Glomerular visceral epithelial cell (primary cell): ENCODE measurements at regions not wholly inside any gene's neighbourhood (a gene's known extent, or its start where the extent isn't known, plus 50 kb on each side); places are given as distances from the start of the nearest gene placed in this dataset.

Source experiments
- DNase-seq: peaks from one replicate; pipeline ENCODE4 v3.0.0-alpha.2; 2016; ENCODE audit errors: extremely low spot score

GRCh38 chr15:96735632-96736240, 405.2 kb downstream of the NR2F2 start:
- no peak for DNase-seq

- DNase-seq, result no peak
These were observed 405.9 kb downstream of the NR2F2 start for GRCh38 chr15:96736384-96736783.

- DNase-seq, result no peak
These were observed 406.9 kb downstream of the NR2F2 start for GRCh38 chr15:96737408-96737807.

- no peak for DNase-seq
These were observed 416.2 kb downstream of the NR2F2 start for GRCh38 chr15:96746665-96747064.

- no peak for DNase-seq
These were observed 416.8 kb downstream of the NR2F2 start for GRCh38 chr15:96747291-96747690.

- DNase-seq, result no peak
These were observed 419.9 kb downstream of the NR2F2 start for GRCh38 chr15:96750361-96750760.

GRCh38 chr15:96756146-96756545, 425.6 kb downstream of the NR2F2 start:
- DNase-seq, result no peak

GRCh38 chr15:96756656-96757055, 426.2 kb downstream of the NR2F2 start:
- no peak for DNase-seq

- no peak for DNase-seq
These were observed 432.1 kb downstream of the NR2F2 start for GRCh38 chr15:96762566-96762965.

- no peak for DNase-seq
These were observed 434.0 kb downstream of the NR2F2 start for GRCh38 chr15:96764501-96764900.

GRCh38 chr15:96764946-96765345, 434.4 kb downstream of the NR2F2 start:
- DNase-seq, result no peak

- DNase-seq, result no peak
These were observed 435.9 kb downstream of the NR2F2 start for GRCh38 chr15:96766366-96766765.

GRCh38 chr15:96767703-96768434, 437.4 kb downstream of the NR2F2 start:
- peak; percentile 88 for DNase-seq

GRCh38 chr15:96768435-96768789, 437.9 kb downstream of the NR2F2 start:
- no peak for DNase-seq

- DNase-seq, result no peak
These were observed 440.5 kb downstream of the NR2F2 start for GRCh38 chr15:96771035-96771434.

GRCh38 chr15:96774216-96774615, 443.7 kb downstream of the NR2F2 start:
- no peak for DNase-seq

GRCh38 chr15:96783746-96784145, 453.2 kb downstream of the NR2F2 start:
- DNase-seq, result no peak

GRCh38 chr15:96790004-96790403, 459.5 kb downstream of the NR2F2 start:
- no peak for DNase-seq

GRCh38 chr15:96792216-96792615, 461.7 kb downstream of the NR2F2 start:
- DNase-seq, result no peak

- no peak for DNase-seq
These were observed 466.3 kb downstream of the NR2F2 start for GRCh38 chr15:96796841-96797240.

GRCh38 chr15:96801576-96802150, 471.2 kb downstream of the NR2F2 start:
- DNase-seq, result no peak

GRCh38 chr15:96802611-96803255, 472.2 kb downstream of the NR2F2 start:
- DNase-seq, result no peak

- no peak for DNase-seq
These were observed 474.3 kb downstream of the NR2F2 start for GRCh38 chr15:96804754-96805153.
